Stomach (tissue), 8 donors: ENCODE measurements at regions not wholly inside any gene's neighbourhood (a gene's known extent, or its start where the extent isn't known, plus 50 kb on each side); places are given as distances from the start of the nearest gene placed in this dataset.
"Not testable (repeated sequence)": the region's sequence is repeated elsewhere in the genome, so short reads cannot be mapped to it uniquely, and the experiment has no call there.

Experiments used
- DNase-seq, 2 donors: peaks; one replicate each; pipeline versions ENCODE4 v3.0.0 to v3.0.0-alpha.2; 2013 to 2019
- H3K27ac ChIP-seq, 5 donors: fragments of 200-600 bp in 4 of 5; sonication (generic) in 4 of 5; one replicate each; pipeline ENCODE4 v1.5.1; 2013 to 2019; ENCODE audit warnings: mild to moderate bottlenecking in 1 of 5, moderate library complexity in 1 of 5
- H3K27me3 ChIP-seq, 3 donors: fragments of 200-600 bp; sonication (generic); one replicate each; pipeline ENCODE4 v1.5.1; 2017 to 2019; ENCODE audit warnings: mixed run types in 1 of 3
- H3K36me3 ChIP-seq, 4 donors: fragments of 200-600 bp; sonication (generic); 1 replicate in 3 of 4; 2 replicates in 1 of 4; pipeline ENCODE4 v1.5.1; 2016 to 2019
- H3K4me1 ChIP-seq, 4 donors: fragments of 200-600 bp; sonication (generic); one replicate each; pipeline ENCODE4 v1.5.1; 2016 to 2019
- H3K4me3 ChIP-seq, 4 donors: fragments of 200-600 bp; sonication (generic) in 3 of 4; one replicate each; pipeline ENCODE4 v1.5.1; 2016 to 2019; ENCODE audit warnings: mild to moderate bottlenecking in 1 of 4
- H3K9me3 ChIP-seq, 4 donors: fragments of 200-600 bp; sonication (generic); one replicate each; pipeline ENCODE4 v1.5.1; 2016 to 2019
- EP300 ChIP-seq: sonication (generic); formaldehyde crosslinking; IDR thresholded peaks from one replicate; pipeline ENCODE4 v1.6.1; 2017; ENCODE audit warnings: antibody characterized with exemption
- POLR2A ChIP-seq, 4 donors: fragments of 450-650 bp; IDR thresholded peaks; one replicate each; pipeline ENCODE4 v1.6.1; 2016; ENCODE audit warnings: antibody characterized with exemption in 4 of 4, control low read depth in 2 of 4, mild to moderate bottlenecking in 1 of 4, moderate library complexity in 1 of 4
- POLR2AphosphoS5 ChIP-seq, 3 donors: sonication (generic); formaldehyde crosslinking; IDR thresholded peaks; one replicate each; pipeline ENCODE4 v1.6.1; 2016; ENCODE audit warnings: antibody characterized with exemption in 3 of 3
- WGBS, 5 donors: extraction: QIAGEN DNeasy Blood & Tissue Kit in 3 of 5; methylation state at CpG; one replicate each; pipeline versions ENCODE4 v1.1.5 to v1.1.7; 2013 to 2018; 5-methylcytosine and 5-hydroxymethylcytosine counted together
- intact Hi-C: fragments of 100-400 bp; cut with DNase I; formaldehyde crosslinking; loops from one replicate; pipeline ENCODE4 v1.15.1; 2023; ENCODE audit warnings: low total_unique reads
- TF ChIP-seq, protein P1 (sequence below), 7 experiments: fragments of 450-650 bp in 4 of 7; fragments of 200-600 bp in 3 of 7; sonication (generic) in 3 of 7; IDR thresholded peaks; one replicate each; pipeline ENCODE4 v1.5.1; 2016 to 2019; ENCODE audit warnings: antibody characterized with exemption in 7 of 7, control low read depth in 2 of 7, mild to moderate bottlenecking in 1 of 7
- donor health status: healthy with polysubstance abuse.
- donor health status: Bipolar disorder and iron deficiency.
- donor health status: healthy.

DNA sequence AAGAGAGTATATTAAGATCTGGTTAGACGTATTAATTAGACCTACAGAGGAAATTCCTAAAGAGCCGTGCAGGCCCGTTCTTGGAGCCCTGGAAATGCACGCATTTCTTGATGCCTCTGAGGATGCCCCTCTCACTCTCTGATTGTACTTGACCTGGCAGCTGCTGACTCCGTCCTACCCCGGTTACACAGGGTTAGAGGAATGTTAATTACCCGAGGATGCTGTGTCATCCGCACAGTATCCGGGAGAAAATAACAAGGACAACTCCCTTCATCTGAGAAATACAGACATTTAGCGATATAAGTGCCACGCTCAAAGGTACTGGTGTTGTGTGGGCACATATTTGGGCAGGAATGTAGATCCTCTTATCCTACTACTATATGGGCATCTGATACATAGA lies 404.6 kb upstream of the FAT1 start:
- intact Hi-C loops: no loop called here
- H3K36me3 ChIP-seq: no peaks in the 10 kb centered on the region
- no peak for DNase-seq
- 87 to 94% (median 90%) methylated on average over 11 of the region's 11 CpGs for WGBS, 5 donors
- no peak for TF ChIP-seq POLR2AphosphoS5 (IDR thresholded peaks at IDR 0.05)
- TF ChIP-seq, protein P1, sequence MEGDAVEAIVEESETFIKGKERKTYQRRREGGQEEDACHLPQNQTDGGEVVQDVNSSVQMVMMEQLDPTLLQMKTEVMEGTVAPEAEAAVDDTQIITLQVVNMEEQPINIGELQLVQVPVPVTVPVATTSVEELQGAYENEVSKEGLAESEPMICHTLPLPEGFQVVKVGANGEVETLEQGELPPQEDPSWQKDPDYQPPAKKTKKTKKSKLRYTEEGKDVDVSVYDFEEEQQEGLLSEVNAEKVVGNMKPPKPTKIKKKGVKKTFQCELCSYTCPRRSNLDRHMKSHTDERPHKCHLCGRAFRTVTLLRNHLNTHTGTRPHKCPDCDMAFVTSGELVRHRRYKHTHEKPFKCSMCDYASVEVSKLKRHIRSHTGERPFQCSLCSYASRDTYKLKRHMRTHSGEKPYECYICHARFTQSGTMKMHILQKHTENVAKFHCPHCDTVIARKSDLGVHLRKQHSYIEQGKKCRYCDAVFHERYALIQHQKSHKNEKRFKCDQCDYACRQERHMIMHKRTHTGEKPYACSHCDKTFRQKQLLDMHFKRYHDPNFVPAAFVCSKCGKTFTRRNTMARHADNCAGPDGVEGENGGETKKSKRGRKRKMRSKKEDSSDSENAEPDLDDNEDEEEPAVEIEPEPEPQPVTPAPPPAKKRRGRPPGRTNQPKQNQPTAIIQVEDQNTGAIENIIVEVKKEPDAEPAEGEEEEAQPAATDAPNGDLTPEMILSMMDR (IDR thresholded peaks at IDR 0.05): no peak
- no peak for TF ChIP-seq POLR2A (IDR thresholded peaks at IDR 0.05)
- TF ChIP-seq EP300: no peak
- H3K4me1 ChIP-seq: no peaks in the 10 kb centered on the region
- no peak overlapping the region for H3K27ac ChIP-seq
- no peaks in the 10 kb centered on the region for H3K27me3 ChIP-seq
- H3K9me3 ChIP-seq: no peaks in the 10 kb centered on the region
- no peak overlapping the region for H3K4me3 ChIP-seq

DNA sequence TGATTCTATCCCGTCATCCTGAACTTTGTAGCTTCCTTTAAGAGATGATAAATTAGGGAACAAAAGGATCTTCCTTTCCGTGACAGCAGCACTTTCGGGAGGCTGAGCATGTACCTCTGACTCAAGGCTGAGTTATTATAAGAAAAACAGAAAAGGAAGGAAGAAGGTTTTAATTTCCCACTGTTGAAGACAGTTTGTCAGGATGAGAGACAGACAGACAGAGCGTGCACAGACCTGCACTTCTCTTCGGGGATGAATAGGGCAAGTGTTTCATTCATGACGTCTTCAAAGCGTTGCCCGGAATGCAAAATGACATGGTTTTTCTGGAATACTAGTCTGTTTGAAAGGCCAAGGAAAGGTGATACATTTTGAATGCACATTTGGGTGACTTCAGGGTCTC lies 405.3 kb upstream of the FAT1 start:
- intact Hi-C loops: no loop called here
- no peaks in the 10 kb centered on the region for H3K9me3 ChIP-seq
- no peak overlapping the region for H3K27ac ChIP-seq
- WGBS, 5 donors: 63 to 85% (median 69%) methylated on average over 8 of the region's 8 CpGs
- H3K4me3 ChIP-seq: no peak overlapping the region
- no peaks in the 10 kb centered on the region for H3K27me3 ChIP-seq
- TF ChIP-seq, protein P1 (IDR thresholded peaks at IDR 0.05): no peak
- TF ChIP-seq EP300: no peak
- no peak for TF ChIP-seq POLR2A (IDR thresholded peaks at IDR 0.05)
- TF ChIP-seq POLR2AphosphoS5 (IDR thresholded peaks at IDR 0.05): no peak
- DNase-seq: no peak
- no peaks in the 10 kb centered on the region for H3K36me3 ChIP-seq
- H3K4me1 ChIP-seq: no peaks in the 10 kb centered on the region

DNA sequence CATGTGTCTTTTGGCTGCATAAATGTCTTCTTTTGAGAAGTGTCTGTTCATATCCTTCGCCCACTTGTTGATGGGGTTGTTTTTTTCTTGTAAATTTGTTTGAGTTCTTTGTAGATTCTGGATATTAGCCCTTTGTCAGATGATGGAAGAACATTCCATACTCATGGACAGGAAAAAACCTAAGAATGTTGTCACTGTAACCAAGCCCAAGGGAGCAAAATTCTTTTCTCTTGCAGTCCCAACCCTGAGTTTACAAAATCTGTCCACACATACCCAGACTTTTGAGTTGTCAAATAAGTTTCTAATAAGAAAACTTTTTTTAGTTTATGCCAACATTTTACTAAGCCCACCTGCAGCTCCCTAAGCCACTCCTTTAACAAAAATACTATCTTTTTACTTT lies 408.2 kb upstream of the FAT1 start:
- 81 to 100% (median 92%) methylated on average over 1 of the region's 1 CpG for WGBS, 5 donors

DNA sequence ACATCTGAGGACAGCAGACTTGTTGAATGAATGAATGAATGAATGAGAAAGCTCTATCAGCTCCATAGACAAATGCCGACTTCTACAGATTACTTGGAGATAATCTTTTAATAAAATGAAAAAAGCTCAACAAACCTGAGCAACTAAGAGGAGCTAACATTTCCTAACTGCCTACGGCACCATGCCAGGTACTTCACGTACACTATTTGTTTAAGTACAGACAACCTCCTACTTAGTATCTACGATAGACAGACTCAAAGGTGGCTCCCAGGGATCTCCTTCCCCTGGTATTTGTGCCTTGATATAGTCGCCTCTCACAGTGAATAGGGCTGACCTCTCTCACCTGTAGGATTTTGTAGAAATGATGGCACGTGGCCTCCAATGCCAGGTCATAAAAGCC lies 412.2 kb upstream of the FAT1 start:
- no peaks in the 10 kb centered on the region for H3K36me3 ChIP-seq
- WGBS, 5 donors: 80 to 88% (median 86%) methylated on average over 6 of the region's 6 CpGs
- intact Hi-C loops: no loop called here
- TF ChIP-seq POLR2AphosphoS5 (IDR thresholded peaks at IDR 0.05): no peak
- TF ChIP-seq, protein P1 (IDR thresholded peaks at IDR 0.05): no peak
- no peak for TF ChIP-seq EP300
- TF ChIP-seq POLR2A (IDR thresholded peaks at IDR 0.05): no peak
- H3K27ac ChIP-seq: no peak overlapping the region
- DNase-seq: no peak
- no peaks in the 10 kb centered on the region for H3K4me1 ChIP-seq
- no peak overlapping the region for H3K4me3 ChIP-seq
- H3K27me3 ChIP-seq: no peaks in the 10 kb centered on the region
- H3K9me3 ChIP-seq: no peaks in the 10 kb centered on the region

More for the DNA sequence above, 408.2 kb upstream of the FAT1 start:
- H3K27ac ChIP-seq, DNase-seq, H3K9me3 ChIP-seq, H3K27me3 ChIP-seq, H3K36me3 ChIP-seq, H3K4me1 ChIP-seq, H3K4me3 ChIP-seq, intact Hi-C loops: not testable (repeated sequence)

DNA sequence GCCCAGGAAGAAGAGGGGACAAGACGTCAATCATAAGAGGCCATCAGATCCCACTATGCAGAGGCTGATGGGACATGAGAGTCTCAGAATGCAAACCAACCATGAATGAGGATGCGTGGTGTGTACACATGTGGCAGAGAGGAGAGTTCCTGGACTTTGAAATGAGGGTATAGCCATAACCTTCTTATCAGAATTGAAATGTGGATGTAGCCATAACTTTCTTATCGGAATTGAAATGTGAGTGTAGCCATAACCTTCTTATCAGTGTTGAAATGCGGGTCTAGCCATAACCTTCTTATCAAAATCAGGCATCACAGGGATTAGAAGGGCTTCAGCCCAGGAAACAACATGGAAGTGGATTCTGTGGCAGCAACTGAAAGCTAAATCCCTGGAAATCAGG lies 415.5 kb upstream of the FAT1 start:
- no peaks in the 10 kb centered on the region for H3K36me3 ChIP-seq
- no peak for DNase-seq
- 67 to 79% (median 69%) methylated on average over 4 of the region's 4 CpGs for WGBS, 5 donors
- H3K27ac ChIP-seq: no peak overlapping the region
- H3K9me3 ChIP-seq: no peaks in the 10 kb centered on the region
- no peak for TF ChIP-seq EP300
- TF ChIP-seq POLR2A (IDR thresholded peaks at IDR 0.05): no peak
- no peak for TF ChIP-seq POLR2AphosphoS5 (IDR thresholded peaks at IDR 0.05)
- TF ChIP-seq, protein P1 (IDR thresholded peaks at IDR 0.05): no peak
- no peak overlapping the region for H3K4me3 ChIP-seq
- no peaks in the 10 kb centered on the region for H3K27me3 ChIP-seq
- intact Hi-C loops: no loop called here
- H3K4me1 ChIP-seq: no peaks in the 10 kb centered on the region
